Activated naive CD4-positive, alpha-beta T cell treated with anti-CD3 and anti-CD28 coated beads, Interleukin-2, amount 50 U/mL, for 72 hours (primary cell): ENCODE measurements at regions not wholly inside any gene's neighbourhood (a gene's known extent, or its start where the extent isn't known, plus 50 kb on each side); places are given as distances from the start of the nearest gene placed in this dataset.

ENCODE experiments used
- ATAC-seq, 2 donors: fragments of 150-1000 bp; cut with Tn5 transposase; 2 replicates each; pipeline ENCODE4 v1.10.0; 2021; ENCODE audit warnings: mild to moderate bottlenecking in 2 of 2, moderate library complexity in 2 of 2
- DNase-seq, 2 donors: peaks; one replicate each; pipeline ENCODE4 v3.0.0; 2021 to 2022; ENCODE audit warnings: low spot score in 2 of 2
- H3K27ac Mint-ChIP-seq, 2 donors: one replicate each; pipeline ENCODE4 v1.8.0; 2022; ENCODE audit warnings: mild to moderate bottlenecking in 2 of 2, mixed read lengths in 2 of 2
- H3K36me3 Mint-ChIP-seq, 2 donors: one replicate each; pipeline ENCODE4 v1.8.0; 2022; ENCODE audit warnings: mixed read lengths in 2 of 2
- H3K9me3 Mint-ChIP-seq, 2 donors: one replicate each; pipeline ENCODE4 v1.8.0; 2022; ENCODE audit warnings: mixed read lengths in 2 of 2

GRCh38 chr2:175234153-175234552, 52.6 kb upstream of the ATP5MC3 start:
- Mint-ChIP-seq H3K27ac (no peak overlapping the region), H3K36me3 (peaks cover 2 to 8% of the 10 kb centered on the region in 2 donors), H3K9me3 (peaks cover 0 to 7% of the 10 kb centered on the region in 2 donors)
- DNase-seq, result no peak
- ATAC-seq, result no peak

- DNase-seq (no peak), ATAC-seq (no peak)
- H3K9me3 Mint-ChIP-seq, result peaks cover 0 to 4% of the 10 kb centered on the region in 2 donors
- H3K27ac Mint-ChIP-seq, result no peak overlapping the region
- H3K36me3 Mint-ChIP-seq, result peaks cover 0 to 5% of the 10 kb centered on the region in 2 donors
Observed at GRCh38 chr2:175233135-175233719, 51.7 kb upstream of the ATP5MC3 start.
